Liver (tissue), 3 donors: ENCODE measurements at regions not wholly inside any gene's neighbourhood (a gene's known extent, or its start where the extent isn't known, plus 50 kb on each side); places are given as distances from the start of the nearest gene placed in this dataset.

Experiments used
- SP1 ChIP-seq: IDR thresholded peaks from 2 replicates; pipeline ENCODE4 v1.6.1; 2018; ENCODE audit warnings: antibody characterized with exemption, mild to moderate bottlenecking
- TF ChIP-seq, protein P1 (sequence below): fragments of 150-350 bp; IDR thresholded peaks from 2 replicates; pipeline ENCODE4 v1.5.1; 2017; ENCODE audit warnings: improper control_type of control experiment, low read depth, low read length; ENCODE audit not compliant: missing input control
- TF ChIP-seq, protein P2 (sequence below): IDR thresholded peaks from 2 replicates; pipeline ENCODE4 v1.6.1; 2016; ENCODE audit warnings: antibody characterized with exemption
- donor health status: healthy.
- donor health status: healthy.

DNA sequence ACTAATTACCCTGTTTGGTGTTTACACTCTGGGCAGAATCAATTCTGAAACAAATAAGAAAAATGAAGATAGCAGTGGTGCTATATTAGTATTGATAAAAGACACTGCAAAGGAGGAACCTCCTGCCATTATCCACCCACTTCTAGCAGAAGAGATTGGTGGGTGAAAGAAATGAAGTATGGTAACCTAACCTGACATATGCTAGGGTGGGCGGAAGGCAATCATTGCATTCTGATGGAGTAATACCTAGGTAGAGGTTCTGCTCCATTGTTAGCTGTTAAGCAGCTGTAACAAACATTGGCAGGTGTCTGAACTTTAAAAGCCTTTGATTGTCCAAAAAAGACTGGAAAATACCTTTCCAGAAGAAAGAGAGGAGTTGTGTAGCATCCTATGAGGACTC is 95.9 kb downstream of the OTUD1 start:
- TF ChIP-seq, protein P1, sequence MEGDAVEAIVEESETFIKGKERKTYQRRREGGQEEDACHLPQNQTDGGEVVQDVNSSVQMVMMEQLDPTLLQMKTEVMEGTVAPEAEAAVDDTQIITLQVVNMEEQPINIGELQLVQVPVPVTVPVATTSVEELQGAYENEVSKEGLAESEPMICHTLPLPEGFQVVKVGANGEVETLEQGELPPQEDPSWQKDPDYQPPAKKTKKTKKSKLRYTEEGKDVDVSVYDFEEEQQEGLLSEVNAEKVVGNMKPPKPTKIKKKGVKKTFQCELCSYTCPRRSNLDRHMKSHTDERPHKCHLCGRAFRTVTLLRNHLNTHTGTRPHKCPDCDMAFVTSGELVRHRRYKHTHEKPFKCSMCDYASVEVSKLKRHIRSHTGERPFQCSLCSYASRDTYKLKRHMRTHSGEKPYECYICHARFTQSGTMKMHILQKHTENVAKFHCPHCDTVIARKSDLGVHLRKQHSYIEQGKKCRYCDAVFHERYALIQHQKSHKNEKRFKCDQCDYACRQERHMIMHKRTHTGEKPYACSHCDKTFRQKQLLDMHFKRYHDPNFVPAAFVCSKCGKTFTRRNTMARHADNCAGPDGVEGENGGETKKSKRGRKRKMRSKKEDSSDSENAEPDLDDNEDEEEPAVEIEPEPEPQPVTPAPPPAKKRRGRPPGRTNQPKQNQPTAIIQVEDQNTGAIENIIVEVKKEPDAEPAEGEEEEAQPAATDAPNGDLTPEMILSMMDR: no peak
- TF ChIP-seq, protein P2, sequence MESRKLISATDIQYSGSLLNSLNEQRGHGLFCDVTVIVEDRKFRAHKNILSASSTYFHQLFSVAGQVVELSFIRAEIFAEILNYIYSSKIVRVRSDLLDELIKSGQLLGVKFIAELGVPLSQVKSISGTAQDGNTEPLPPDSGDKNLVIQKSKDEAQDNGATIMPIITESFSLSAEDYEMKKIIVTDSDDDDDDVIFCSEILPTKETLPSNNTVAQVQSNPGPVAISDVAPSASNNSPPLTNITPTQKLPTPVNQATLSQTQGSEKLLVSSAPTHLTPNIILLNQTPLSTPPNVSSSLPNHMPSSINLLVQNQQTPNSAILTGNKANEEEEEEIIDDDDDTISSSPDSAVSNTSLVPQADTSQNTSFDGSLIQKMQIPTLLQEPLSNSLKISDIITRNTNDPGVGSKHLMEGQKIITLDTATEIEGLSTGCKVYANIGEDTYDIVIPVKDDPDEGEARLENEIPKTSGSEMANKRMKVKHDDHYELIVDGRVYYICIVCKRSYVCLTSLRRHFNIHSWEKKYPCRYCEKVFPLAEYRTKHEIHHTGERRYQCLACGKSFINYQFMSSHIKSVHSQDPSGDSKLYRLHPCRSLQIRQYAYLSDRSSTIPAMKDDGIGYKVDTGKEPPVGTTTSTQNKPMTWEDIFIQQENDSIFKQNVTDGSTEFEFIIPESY: no peak
- TF ChIP-seq SP1: no peak
